Duodenal mucosa (tissue), 2 donors: ENCODE measurements at regions not wholly inside any gene's neighbourhood (a gene's known extent, or its start where the extent isn't known, plus 50 kb on each side); places are given as distances from the start of the nearest gene placed in this dataset.

Experiments used
- H3K27ac ChIP-seq: one replicate; pipeline ENCODE4 v1.7.0; 2013; ENCODE audit warnings: low read depth, low read length
- H3K27me3 ChIP-seq, 2 donors: one replicate each; pipeline ENCODE4 v1.7.0; 2013; ENCODE audit warnings: low read length in 2 of 2, control low read depth in 1 of 2; ENCODE audit not compliant: insufficient read depth in 2 of 2, control insufficient read depth in 1 of 2
- H3K36me3 ChIP-seq, 2 donors: one replicate each; pipeline ENCODE4 v1.7.0; 2013; ENCODE audit warnings: low read length in 2 of 2, control low read depth in 1 of 2; ENCODE audit not compliant: insufficient read depth in 2 of 2, control insufficient read depth in 1 of 2
- H3K4me1 ChIP-seq, 2 donors: one replicate each; pipeline ENCODE4 v1.7.0; 2013; ENCODE audit warnings: low read length in 2 of 2, control low read depth in 1 of 2; ENCODE audit not compliant: insufficient read depth in 2 of 2, control insufficient read depth in 1 of 2
- H3K4me3 ChIP-seq, 2 donors: one replicate each; pipeline ENCODE4 v1.7.0; 2013; ENCODE audit warnings: low read length in 2 of 2, low read depth in 1 of 2
- H3K9ac ChIP-seq, 2 donors: one replicate each; pipeline ENCODE4 v1.7.0; 2013; ENCODE audit warnings: low read length in 2 of 2, low read depth in 1 of 2
- H3K9me3 ChIP-seq, 2 donors: one replicate each; pipeline ENCODE4 v1.7.0; 2013; ENCODE audit warnings: low read length in 2 of 2, control low read depth in 1 of 2; ENCODE audit not compliant: control insufficient read depth in 1 of 2

GRCh38 chr2:138212434-138212833 lies 248.2 kb downstream of the HNMT start:
- H3K36me3 ChIP-seq, result no peaks in the 10 kb centered on the region
- H3K9me3 ChIP-seq, result no peaks in the 10 kb centered on the region
- no peak overlapping the region for H3K27ac ChIP-seq
- H3K4me3 ChIP-seq, result no peak overlapping the region
- H3K9ac ChIP-seq, result no peak overlapping the region
- no peaks in the 10 kb centered on the region for H3K4me1 ChIP-seq
- no peaks in the 10 kb centered on the region for H3K27me3 ChIP-seq

- H3K4me1 ChIP-seq, result no peaks in the 10 kb centered on the region
- no peaks in the 10 kb centered on the region for H3K9me3 ChIP-seq
- H3K4me3 ChIP-seq, result no peak overlapping the region
- no peak overlapping the region for H3K27ac ChIP-seq
- H3K36me3 ChIP-seq, result no peaks in the 10 kb centered on the region
- H3K9ac ChIP-seq, result no peak overlapping the region
- H3K27me3 ChIP-seq, result no peaks in the 10 kb centered on the region
Observed at GRCh38 chr2:138213084-138213483, 248.8 kb downstream of the HNMT start.

GRCh38 chr2:138213624-138214023 lies 249.4 kb downstream of the HNMT start:
- no peaks in the 10 kb centered on the region for H3K27me3 ChIP-seq
- no peak overlapping the region for H3K9ac ChIP-seq
- no peaks in the 10 kb centered on the region for H3K9me3 ChIP-seq
- H3K27ac ChIP-seq, result no peak overlapping the region
- H3K4me1 ChIP-seq, result no peaks in the 10 kb centered on the region
- no peak overlapping the region for H3K4me3 ChIP-seq
- no peaks in the 10 kb centered on the region for H3K36me3 ChIP-seq

GRCh38 chr2:138215958-138216357 lies 251.7 kb downstream of the HNMT start:
- H3K9me3 ChIP-seq, result no peaks in the 10 kb centered on the region
- H3K27me3 ChIP-seq, result no peaks in the 10 kb centered on the region
- H3K4me3 ChIP-seq, result no peak overlapping the region
- no peaks in the 10 kb centered on the region for H3K4me1 ChIP-seq
- no peak overlapping the region for H3K9ac ChIP-seq
- no peaks in the 10 kb centered on the region for H3K36me3 ChIP-seq
- H3K27ac ChIP-seq, result no peak overlapping the region

- Histone ChIP-seq H3K9me3 (no peaks in the 10 kb centered on the region), H3K36me3 (no peaks in the 10 kb centered on the region), H3K4me3 (no peak overlapping the region), H3K9ac (no peak overlapping the region), H3K27ac (no peak overlapping the region), H3K4me1 (no peaks in the 10 kb centered on the region), H3K27me3 (no peaks in the 10 kb centered on the region)
Observed at GRCh38 chr2:138217975-138218374, 253.7 kb downstream of the HNMT start.

GRCh38 chr2:138218397-138218796 lies 254.1 kb downstream of the HNMT start:
- Histone ChIP-seq H3K4me3 (no peak overlapping the region), H3K4me1 (no peaks in the 10 kb centered on the region), H3K36me3 (no peaks in the 10 kb centered on the region), H3K27me3 (no peaks in the 10 kb centered on the region), H3K27ac (no peak overlapping the region), H3K9ac (no peak overlapping the region), H3K9me3 (no peaks in the 10 kb centered on the region)

- Histone ChIP-seq H3K4me3 (no peak overlapping the region), H3K9ac (no peak overlapping the region), H3K27me3 (no peaks in the 10 kb centered on the region), H3K9me3 (no peaks in the 10 kb centered on the region), H3K4me1 (no peaks in the 10 kb centered on the region), H3K27ac (no peak overlapping the region), H3K36me3 (no peaks in the 10 kb centered on the region)
Observed at GRCh38 chr2:138219961-138220360, 255.7 kb downstream of the HNMT start.

- Histone ChIP-seq H3K27me3 (no peaks in the 10 kb centered on the region), H3K27ac (no peak overlapping the region), H3K4me3 (no peak overlapping the region), H3K36me3 (no peaks in the 10 kb centered on the region), H3K4me1 (no peaks in the 10 kb centered on the region), H3K9ac (no peak overlapping the region), H3K9me3 (no peaks in the 10 kb centered on the region)
Observed at GRCh38 chr2:138221358-138221757, 257.1 kb downstream of the HNMT start.

- H3K9me3 ChIP-seq, result no peaks in the 10 kb centered on the region
- H3K36me3 ChIP-seq, result no peaks in the 10 kb centered on the region
- no peak overlapping the region for H3K9ac ChIP-seq
- no peak overlapping the region for H3K4me3 ChIP-seq
- H3K4me1 ChIP-seq, result no peaks in the 10 kb centered on the region
- H3K27ac ChIP-seq, result no peak overlapping the region
- H3K27me3 ChIP-seq, result no peaks in the 10 kb centered on the region
Observed at GRCh38 chr2:138223319-138223718, 259.0 kb downstream of the HNMT start.

- no peaks in the 10 kb centered on the region for H3K27me3 ChIP-seq
- no peak overlapping the region for H3K4me3 ChIP-seq
- no peaks in the 10 kb centered on the region for H3K9me3 ChIP-seq
- H3K4me1 ChIP-seq, result no peaks in the 10 kb centered on the region
- H3K36me3 ChIP-seq, result no peaks in the 10 kb centered on the region
- no peak overlapping the region for H3K27ac ChIP-seq
- no peak overlapping the region for H3K9ac ChIP-seq
Observed at GRCh38 chr2:138227195-138227594, 262.9 kb downstream of the HNMT start.

GRCh38 chr2:138228101-138228500 lies 263.8 kb downstream of the HNMT start:
- Histone ChIP-seq H3K4me1 (no peaks in the 10 kb centered on the region), H3K9ac (no peak overlapping the region), H3K27me3 (no peaks in the 10 kb centered on the region), H3K36me3 (no peaks in the 10 kb centered on the region), H3K9me3 (no peaks in the 10 kb centered on the region), H3K27ac (no peak overlapping the region), H3K4me3 (no peak overlapping the region)
